Stomach (tissue), 4 donors: ENCODE measurements at regions not wholly inside any gene's neighbourhood (a gene's known extent, or its start where the extent isn't known, plus 50 kb on each side); places are given as distances from the start of the nearest gene placed in this dataset.

ENCODE experiments used
- EP300 ChIP-seq: sonication (generic); formaldehyde crosslinking; IDR thresholded peaks from one replicate; pipeline ENCODE4 v1.6.1; 2017; ENCODE audit warnings: antibody characterized with exemption
- POLR2A ChIP-seq, 4 donors: fragments of 450-650 bp; IDR thresholded peaks; one replicate each; pipeline ENCODE4 v1.6.1; 2016; ENCODE audit warnings: antibody characterized with exemption in 4 of 4, control low read depth in 2 of 4, mild to moderate bottlenecking in 1 of 4, moderate library complexity in 1 of 4
- POLR2AphosphoS5 ChIP-seq, 3 donors: sonication (generic); formaldehyde crosslinking; IDR thresholded peaks; one replicate each; pipeline ENCODE4 v1.6.1; 2016; ENCODE audit warnings: antibody characterized with exemption in 3 of 3
- TF ChIP-seq, protein P1 (sequence below), 7 experiments: fragments of 450-650 bp in 4 of 7; fragments of 200-600 bp in 3 of 7; sonication (generic) in 3 of 7; IDR thresholded peaks; one replicate each; pipeline ENCODE4 v1.5.1; 2016 to 2019; ENCODE audit warnings: antibody characterized with exemption in 7 of 7, control low read depth in 2 of 7, mild to moderate bottlenecking in 1 of 7

DNA sequence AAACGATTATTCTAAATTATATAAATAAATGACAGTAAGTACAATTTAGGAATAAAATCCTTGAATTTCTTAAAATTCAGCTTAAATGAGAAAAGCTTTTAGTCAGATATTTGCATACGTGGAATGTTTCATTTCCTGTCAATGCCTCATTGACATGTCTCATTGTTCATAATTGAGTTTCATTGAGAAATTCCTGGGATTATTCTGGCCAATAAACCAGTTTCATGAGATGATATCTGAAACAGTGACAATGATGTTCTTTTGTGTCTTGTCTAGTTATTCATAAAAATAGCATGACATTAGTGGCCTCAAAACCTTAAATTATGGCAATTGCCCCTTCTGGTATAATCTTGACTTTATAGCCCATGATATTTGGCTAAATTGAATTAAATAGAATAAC lies 95.8 kb downstream of the DKK1 start:
- TF ChIP-seq, protein P1, sequence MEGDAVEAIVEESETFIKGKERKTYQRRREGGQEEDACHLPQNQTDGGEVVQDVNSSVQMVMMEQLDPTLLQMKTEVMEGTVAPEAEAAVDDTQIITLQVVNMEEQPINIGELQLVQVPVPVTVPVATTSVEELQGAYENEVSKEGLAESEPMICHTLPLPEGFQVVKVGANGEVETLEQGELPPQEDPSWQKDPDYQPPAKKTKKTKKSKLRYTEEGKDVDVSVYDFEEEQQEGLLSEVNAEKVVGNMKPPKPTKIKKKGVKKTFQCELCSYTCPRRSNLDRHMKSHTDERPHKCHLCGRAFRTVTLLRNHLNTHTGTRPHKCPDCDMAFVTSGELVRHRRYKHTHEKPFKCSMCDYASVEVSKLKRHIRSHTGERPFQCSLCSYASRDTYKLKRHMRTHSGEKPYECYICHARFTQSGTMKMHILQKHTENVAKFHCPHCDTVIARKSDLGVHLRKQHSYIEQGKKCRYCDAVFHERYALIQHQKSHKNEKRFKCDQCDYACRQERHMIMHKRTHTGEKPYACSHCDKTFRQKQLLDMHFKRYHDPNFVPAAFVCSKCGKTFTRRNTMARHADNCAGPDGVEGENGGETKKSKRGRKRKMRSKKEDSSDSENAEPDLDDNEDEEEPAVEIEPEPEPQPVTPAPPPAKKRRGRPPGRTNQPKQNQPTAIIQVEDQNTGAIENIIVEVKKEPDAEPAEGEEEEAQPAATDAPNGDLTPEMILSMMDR (IDR thresholded peaks at IDR 0.05), result no peak
- TF ChIP-seq POLR2AphosphoS5 (IDR thresholded peaks at IDR 0.05) (no peak), EP300 (no peak), POLR2A (IDR thresholded peaks at IDR 0.05) (no peak)
